ENCODE measurements at regions not wholly inside any gene's neighbourhood (a gene's known extent, or its start where the extent isn't known, plus 50 kb on each side); places are given as distances from the start of the nearest gene placed in this dataset.

GRCh38 chr6:132213191-132213590 is 188.1 kb downstream of the MOXD1 start:
- H3K4me3 ChIP-seq (ENCODE audit: insufficient read depth, low read depth, low read length) = no peak overlapping the region
- no peaks in the 10 kb centered on the region for H3K27me3 ChIP-seq (ENCODE audit: control insufficient read depth, insufficient read depth, low read length)
- no peaks in the 10 kb centered on the region for H3K36me3 ChIP-seq (replicated peaks; ENCODE audit: control insufficient read depth, insufficient read depth, low read length)
- DNase-seq = no peak

- Histone ChIP-seq H3K4me3 (ENCODE audit: insufficient read depth, low read depth, low read length) (no peak overlapping the region), H3K36me3 (replicated peaks; ENCODE audit: control insufficient read depth, insufficient read depth, low read length) (no peaks in the 10 kb centered on the region), H3K27me3 (ENCODE audit: control insufficient read depth, insufficient read depth, low read length) (no peaks in the 10 kb centered on the region)
- DNase-seq = no peak
These were observed 190.2 kb downstream of the MOXD1 start for GRCh38 chr6:132210886-132211563.

- Histone ChIP-seq H3K4me3 (ENCODE audit: insufficient read depth, low read depth, low read length) (no peak overlapping the region), H3K36me3 (replicated peaks; ENCODE audit: control insufficient read depth, insufficient read depth, low read length) (no peaks in the 10 kb centered on the region), H3K27me3 (ENCODE audit: control insufficient read depth, insufficient read depth, low read length) (no peaks in the 10 kb centered on the region)
- DNase-seq = no peak
These were observed 191.9 kb downstream of the MOXD1 start for GRCh38 chr6:132209351-132209750.

DNA sequence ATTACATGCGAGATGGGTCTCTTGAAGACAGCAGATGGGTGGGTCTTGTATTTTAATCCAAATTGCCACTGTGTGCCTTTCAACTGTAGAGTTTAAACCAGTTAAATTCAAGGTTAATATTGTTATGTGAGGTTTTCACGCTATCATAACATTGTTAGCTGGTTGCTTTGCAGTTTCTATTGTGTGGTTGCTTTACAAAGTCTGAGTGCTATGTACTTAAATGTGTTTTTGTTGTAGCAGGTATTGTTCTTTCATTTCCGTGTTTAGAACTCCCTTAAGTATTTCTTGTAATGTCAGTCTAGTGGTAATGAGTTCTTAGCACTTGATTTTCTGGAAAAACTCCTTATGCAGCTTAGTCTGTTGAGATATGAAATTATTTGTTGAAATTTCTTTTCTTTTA is 193.3 kb downstream of the MOXD1 start:
- no peaks in the 10 kb centered on the region for H3K27me3 ChIP-seq (ENCODE audit: control insufficient read depth, insufficient read depth, low read length)
- DNase-seq = no peak

GRCh38 chr6:132205946-132206345 is 195.3 kb downstream of the MOXD1 start:
- no peak for DNase-seq
- Histone ChIP-seq H3K36me3 (replicated peaks; ENCODE audit: control insufficient read depth, insufficient read depth, low read length) (no peaks in the 10 kb centered on the region), H3K27me3 (ENCODE audit: control insufficient read depth, insufficient read depth, low read length) (no peaks in the 10 kb centered on the region), H3K4me3 (ENCODE audit: insufficient read depth, low read depth, low read length) (no peak overlapping the region)

More for the DNA sequence above, 193.3 kb downstream of the MOXD1 start:
- Histone ChIP-seq H3K4me3 (ENCODE audit: insufficient read depth, low read depth, low read length) (no peak overlapping the region), H3K36me3 (replicated peaks; ENCODE audit: control insufficient read depth, insufficient read depth, low read length) (no peaks in the 10 kb centered on the region)

- DNase-seq = no peak
- no peaks in the 10 kb centered on the region for H3K27me3 ChIP-seq (ENCODE audit: control insufficient read depth, insufficient read depth, low read length)
- no peak overlapping the region for H3K4me3 ChIP-seq (ENCODE audit: insufficient read depth, low read depth, low read length)
- H3K36me3 ChIP-seq (replicated peaks; ENCODE audit: control insufficient read depth, insufficient read depth, low read length) = no peaks in the 10 kb centered on the region
These were observed 196.7 kb downstream of the MOXD1 start for GRCh38 chr6:132204591-132204990.

- H3K27me3 ChIP-seq (ENCODE audit: control insufficient read depth, insufficient read depth, low read length) = no peaks in the 10 kb centered on the region
- no peaks in the 10 kb centered on the region for H3K36me3 ChIP-seq (replicated peaks; ENCODE audit: control insufficient read depth, insufficient read depth, low read length)
- no peak for DNase-seq
- H3K4me3 ChIP-seq (ENCODE audit: insufficient read depth, low read depth, low read length) = no peak overlapping the region
These were observed 198.7 kb downstream of the MOXD1 start for GRCh38 chr6:132202574-132202973.

GRCh38 chr6:132199343-132199742 is 201.9 kb downstream of the MOXD1 start:
- Histone ChIP-seq H3K36me3 (replicated peaks; ENCODE audit: control insufficient read depth, insufficient read depth, low read length) (no peaks in the 10 kb centered on the region), H3K4me3 (ENCODE audit: insufficient read depth, low read depth, low read length) (no peak overlapping the region), H3K27me3 (ENCODE audit: control insufficient read depth, insufficient read depth, low read length) (no peaks in the 10 kb centered on the region)
- no peak for DNase-seq

GRCh38 chr6:132198896-132199295 is 202.4 kb downstream of the MOXD1 start:
- DNase-seq = no peak
- Histone ChIP-seq H3K36me3 (replicated peaks; ENCODE audit: control insufficient read depth, insufficient read depth, low read length) (no peaks in the 10 kb centered on the region), H3K4me3 (ENCODE audit: insufficient read depth, low read depth, low read length) (no peak overlapping the region), H3K27me3 (ENCODE audit: control insufficient read depth, insufficient read depth, low read length) (no peaks in the 10 kb centered on the region)

DNA sequence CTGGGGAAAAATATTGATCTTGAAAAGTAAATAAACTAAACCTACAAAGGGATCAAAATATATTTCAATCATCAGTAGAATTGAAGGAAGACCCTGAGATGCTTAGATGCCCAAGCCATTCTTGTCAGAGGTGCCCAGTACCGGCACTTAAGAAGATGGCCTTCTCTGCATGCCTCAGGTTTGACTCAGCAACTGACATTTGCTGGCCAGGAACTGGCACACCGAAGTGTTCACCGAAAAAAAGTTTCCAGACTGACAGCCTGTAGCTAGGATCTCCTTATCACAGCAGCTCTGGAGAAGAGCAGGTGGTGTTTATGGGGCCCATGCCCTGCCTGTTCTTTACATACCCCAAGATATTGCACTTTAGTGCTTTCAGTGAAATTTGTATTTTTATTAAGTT is 203.2 kb downstream of the MOXD1 start:
- no peaks in the 10 kb centered on the region for H3K27me3 ChIP-seq (ENCODE audit: control insufficient read depth, insufficient read depth, low read length)
- no peak for DNase-seq
- no peak overlapping the region for H3K4me3 ChIP-seq (ENCODE audit: insufficient read depth, low read depth, low read length)
- no peaks in the 10 kb centered on the region for H3K36me3 ChIP-seq (replicated peaks; ENCODE audit: control insufficient read depth, insufficient read depth, low read length)

DNA sequence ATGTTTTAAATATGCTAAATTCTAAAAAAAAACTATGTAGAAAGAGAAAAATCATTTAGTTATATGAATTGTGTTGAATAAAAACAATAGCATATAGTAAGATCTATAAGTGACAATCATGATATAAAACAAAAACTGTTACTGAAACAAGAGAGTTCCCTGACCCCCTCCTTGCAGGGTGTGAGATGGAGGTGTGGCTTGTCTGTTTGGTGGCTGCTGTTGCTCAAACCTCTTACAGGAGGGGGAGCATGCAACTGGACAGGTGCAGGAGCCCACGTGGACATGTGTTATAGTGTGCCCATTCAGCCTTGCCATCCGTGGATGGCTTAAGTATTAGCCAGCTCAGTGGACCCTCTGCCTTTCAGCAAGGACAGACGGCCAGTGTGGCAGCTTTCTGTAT is 206.7 kb downstream of the MOXD1 start:
- no peak for DNase-seq
- H3K4me3 ChIP-seq (ENCODE audit: insufficient read depth, low read depth, low read length) = no peak overlapping the region
- no peaks in the 10 kb centered on the region for H3K36me3 ChIP-seq (replicated peaks; ENCODE audit: control insufficient read depth, insufficient read depth, low read length)
- no peaks in the 10 kb centered on the region for H3K27me3 ChIP-seq (ENCODE audit: control insufficient read depth, insufficient read depth, low read length)

GRCh38 chr6:132192631-132193030 is 208.6 kb downstream of the MOXD1 start:
- Histone ChIP-seq H3K4me3 (ENCODE audit: insufficient read depth, low read depth, low read length) (no peak overlapping the region), H3K36me3 (replicated peaks; ENCODE audit: control insufficient read depth, insufficient read depth, low read length) (no peaks in the 10 kb centered on the region), H3K27me3 (ENCODE audit: control insufficient read depth, insufficient read depth, low read length) (no peaks in the 10 kb centered on the region)
- DNase-seq = no peak

GRCh38 chr6:132190815-132191175 is 210.5 kb downstream of the MOXD1 start:
- H3K4me3 ChIP-seq (ENCODE audit: insufficient read depth, low read depth, low read length) = no peak overlapping the region
- no peak for DNase-seq
- no peaks in the 10 kb centered on the region for H3K27me3 ChIP-seq (ENCODE audit: control insufficient read depth, insufficient read depth, low read length)
- H3K36me3 ChIP-seq (replicated peaks; ENCODE audit: control insufficient read depth, insufficient read depth, low read length) = no peaks in the 10 kb centered on the region

GRCh38 chr6:132190097-132190814 is 211.0 kb downstream of the MOXD1 start:
- Histone ChIP-seq H3K36me3 (replicated peaks; ENCODE audit: control insufficient read depth, insufficient read depth, low read length) (no peaks in the 10 kb centered on the region), H3K4me3 (ENCODE audit: insufficient read depth, low read depth, low read length) (no peak overlapping the region), H3K27me3 (ENCODE audit: control insufficient read depth, insufficient read depth, low read length) (no peaks in the 10 kb centered on the region)
- DNase-seq = no peak

GRCh38 chr6:132188556-132189264 is 212.6 kb downstream of the MOXD1 start:
- Histone ChIP-seq H3K27me3 (ENCODE audit: control insufficient read depth, insufficient read depth, low read length) (no peaks in the 10 kb centered on the region), H3K36me3 (replicated peaks; ENCODE audit: control insufficient read depth, insufficient read depth, low read length) (no peaks in the 10 kb centered on the region), H3K4me3 (ENCODE audit: insufficient read depth, low read depth, low read length) (no peak overlapping the region)
- DNase-seq = no peak
